ENCODE measurements at regions not wholly inside any gene's neighbourhood (a gene's known extent, or its start where the extent isn't known, plus 50 kb on each side); places are given as distances from the start of the nearest gene placed in this dataset.
"Not testable (repeated sequence)": the region's sequence is repeated elsewhere in the genome, so short reads cannot be mapped to it uniquely, and the experiment has no call there.

DNA sequence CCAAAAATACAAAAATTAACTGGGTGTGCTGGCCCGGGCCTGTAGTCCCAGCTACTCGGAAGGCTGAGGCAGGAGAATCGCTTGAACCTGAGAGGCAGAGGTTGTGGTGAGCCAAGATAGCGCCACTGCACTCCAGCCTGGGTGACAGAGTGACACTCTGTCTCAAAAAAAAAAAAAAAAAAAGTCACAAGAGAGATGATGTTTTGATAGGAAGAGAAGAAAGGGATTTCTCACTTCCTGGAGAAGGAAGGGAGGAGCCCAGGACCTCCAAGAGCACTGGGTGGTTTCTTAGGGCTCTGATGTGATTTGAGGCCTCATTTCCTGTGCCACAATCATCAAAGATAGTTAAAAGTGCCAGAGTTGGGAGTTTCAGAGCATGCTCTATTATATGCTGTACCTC, 1048.3 kb downstream of the BCL11B start:
- DNase-seq = not testable (repeated sequence)

DNA sequence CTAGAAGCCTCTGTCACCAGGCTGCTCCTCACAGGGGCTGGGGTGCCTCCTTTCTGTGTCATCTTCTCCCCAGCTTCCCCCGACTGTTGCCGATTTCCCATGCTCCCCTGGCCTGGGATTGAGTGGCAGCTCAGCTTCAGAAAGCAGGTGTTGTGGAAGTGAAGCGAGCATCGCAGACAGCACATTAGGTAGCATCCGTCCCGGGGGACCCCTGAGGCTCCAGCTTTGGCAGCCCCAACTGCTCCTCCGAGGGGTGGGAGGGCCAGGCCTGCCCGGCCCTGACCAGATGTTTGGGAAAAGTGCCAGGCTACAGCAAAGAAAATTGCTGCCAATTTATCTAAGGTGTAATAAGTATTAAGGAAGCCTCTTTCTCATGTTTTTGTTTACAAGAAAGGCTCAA, 1045.6 kb downstream of the BCL11B start:
- peak; percentile 41 for DNase-seq

DNA sequence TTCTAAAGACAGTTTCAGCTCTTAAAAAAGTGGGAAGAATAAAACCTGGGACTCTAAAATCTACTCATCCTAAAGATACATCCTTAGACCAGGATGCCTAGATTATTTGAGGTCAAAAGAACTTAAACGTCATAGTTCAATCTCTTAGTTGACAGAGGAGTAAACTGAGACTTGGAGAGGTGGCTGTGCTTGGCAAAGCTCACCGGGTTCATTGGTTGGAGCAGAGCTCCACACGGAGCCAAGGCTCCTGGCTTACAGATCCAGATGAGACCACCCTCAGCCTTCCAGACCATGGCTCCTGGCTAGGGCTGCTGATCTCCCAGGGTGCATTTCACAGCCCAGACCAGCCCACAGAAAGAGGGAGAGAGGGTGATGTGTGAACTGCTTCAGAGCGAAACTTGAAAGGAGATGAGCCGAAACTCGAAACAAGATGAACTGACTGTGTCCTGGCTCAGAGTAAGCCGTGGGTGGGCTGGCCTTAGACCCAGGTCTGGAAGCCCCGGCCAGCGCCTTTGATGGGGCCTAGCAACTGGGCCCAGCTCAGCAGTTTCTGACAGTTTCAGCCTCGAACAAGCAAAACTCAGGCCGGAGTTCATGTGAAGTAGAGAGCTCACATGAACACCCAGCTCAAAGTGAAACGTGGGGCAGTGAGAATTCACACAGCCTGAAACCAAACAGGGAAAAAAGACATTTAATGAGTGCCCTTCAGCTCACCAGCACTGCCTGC, 1044.8 kb downstream of the BCL11B start:
- no peak for DNase-seq

DNA sequence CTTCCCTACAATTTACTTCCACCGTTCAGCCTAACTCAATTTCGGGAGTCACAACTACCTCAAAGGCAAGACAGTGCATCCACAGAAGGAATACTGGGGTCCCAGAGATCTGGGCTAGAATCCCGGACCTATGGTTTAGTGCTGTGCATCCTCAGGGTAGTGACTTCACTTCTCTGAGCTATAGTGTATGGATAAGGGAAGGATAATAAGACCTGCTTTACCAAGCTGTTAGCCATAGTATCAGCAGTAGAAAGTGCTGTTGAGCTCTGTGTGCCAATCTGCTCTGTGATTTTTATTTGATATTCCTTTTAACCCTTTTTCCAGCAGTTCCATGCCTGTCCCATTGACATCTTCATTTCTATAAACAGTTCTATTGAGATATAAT, 1044.3 kb downstream of the BCL11B start:
- no peak for DNase-seq

- DNase-seq = no peak
These were observed 1042.2 kb downstream of the BCL11B start for GRCh38 chr14:98229656-98230366.

DNA sequence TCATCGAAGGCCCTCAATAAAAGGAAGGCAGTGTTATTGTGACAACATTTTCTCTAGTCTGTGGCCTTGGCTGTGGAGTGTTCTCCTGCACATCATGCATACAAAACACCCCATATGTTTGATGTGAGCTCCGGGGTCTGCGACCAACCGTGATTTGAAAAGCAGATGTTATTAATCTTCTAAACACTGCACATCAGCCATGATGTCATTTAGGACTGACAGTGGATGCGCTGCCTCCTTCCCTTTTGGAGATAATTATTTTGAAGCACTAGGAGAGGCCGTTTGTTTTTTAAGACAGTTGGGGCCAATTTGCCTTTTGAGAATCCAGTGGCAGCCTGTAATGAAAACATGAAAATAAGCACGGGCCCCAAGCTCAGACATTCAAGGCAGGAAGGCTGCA, 1041.6 kb downstream of the BCL11B start:
- no peak for DNase-seq

DNA sequence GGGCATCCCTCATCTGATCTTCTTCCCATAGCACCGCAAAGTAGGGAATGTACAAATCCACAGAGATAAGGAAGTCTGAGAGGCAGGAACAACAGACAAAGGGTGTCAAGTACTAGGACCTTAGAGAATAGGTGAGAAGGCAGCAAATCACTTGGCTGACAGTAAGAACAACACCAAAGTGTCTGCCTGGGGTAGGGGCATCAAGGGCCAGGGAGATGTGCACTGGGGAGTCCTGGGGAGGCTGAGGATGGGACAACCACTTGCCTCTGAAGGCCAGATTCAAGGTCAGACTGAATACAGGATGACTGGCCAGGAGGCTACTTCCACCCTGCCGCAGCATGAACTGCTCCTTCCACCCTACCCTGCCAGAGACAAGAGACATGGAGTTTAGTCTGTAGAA, 1040.8 kb downstream of the BCL11B start:
- no peak for DNase-seq

GRCh38 chr14:98233656-98234055, 1038.3 kb downstream of the BCL11B start:
- DNase-seq = no peak

- no peak for DNase-seq
These were observed 1037.8 kb downstream of the BCL11B start for GRCh38 chr14:98234208-98234607.

DNA sequence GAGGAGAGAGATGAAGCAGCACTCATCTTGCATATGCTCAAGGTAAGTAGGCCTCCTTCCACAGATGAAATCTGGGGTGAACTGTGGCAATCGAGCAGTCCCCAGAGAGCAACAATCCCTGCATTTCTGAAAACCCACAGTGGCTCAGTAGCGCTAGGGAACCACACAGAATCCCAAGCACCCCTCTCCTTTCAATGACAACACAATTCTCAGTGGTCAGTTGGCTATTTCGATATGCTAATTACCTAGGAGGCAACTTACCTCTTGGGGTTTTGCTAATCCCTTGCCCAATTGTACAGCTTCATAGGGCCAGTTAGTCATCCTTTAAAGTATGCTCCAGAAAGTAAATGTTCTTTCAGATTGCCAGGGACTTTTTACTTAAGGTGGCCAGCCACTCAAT, 1035.7 kb downstream of the BCL11B start:
- DNase-seq = no peak

DNA sequence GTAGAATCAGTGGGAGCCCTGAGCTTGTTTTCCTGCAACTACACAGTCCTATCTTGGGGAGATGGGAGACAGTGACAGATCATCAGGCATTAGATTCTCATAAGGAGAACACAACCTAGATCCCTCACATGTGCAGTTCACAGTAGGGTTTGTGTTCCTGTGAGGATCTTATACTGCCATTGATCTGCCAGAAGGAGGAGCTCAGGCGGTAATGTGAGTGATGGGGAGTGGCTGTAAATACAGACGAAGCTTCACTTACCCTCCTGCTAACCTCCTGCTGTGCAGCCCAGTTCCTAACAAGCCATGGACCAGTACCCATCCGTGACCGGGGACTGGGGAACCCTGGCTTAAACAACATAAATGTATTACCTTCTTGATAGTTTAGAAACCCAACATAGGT, 1034.1 kb downstream of the BCL11B start:
- no peak for DNase-seq

DNA sequence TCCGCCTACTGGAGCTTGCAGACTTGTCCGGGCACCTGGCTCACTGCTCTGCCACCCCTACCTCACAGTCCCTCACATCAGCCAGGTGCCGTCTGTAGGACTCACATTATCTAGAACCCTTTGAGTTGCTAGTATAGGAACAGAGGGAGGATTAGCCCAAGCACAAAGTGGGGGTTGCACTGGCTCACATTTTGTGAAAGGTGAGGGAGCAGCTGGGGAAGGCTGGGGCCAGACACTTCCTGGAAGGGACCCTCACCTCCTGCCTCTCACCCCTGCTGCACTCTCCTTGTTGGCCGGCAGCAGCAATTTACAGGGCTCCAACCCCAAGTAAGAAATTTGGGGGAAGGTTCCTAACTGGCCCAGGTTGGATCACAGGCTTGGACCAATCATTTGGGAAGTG, 1031.6 kb downstream of the BCL11B start:
- no peak for DNase-seq

- DNase-seq = no peak
These were observed 1029.1 kb downstream of the BCL11B start for GRCh38 chr14:98242903-98243302.

- DNase-seq = no peak
These were observed 1028.7 kb downstream of the BCL11B start for GRCh38 chr14:98243332-98243731.

DNA sequence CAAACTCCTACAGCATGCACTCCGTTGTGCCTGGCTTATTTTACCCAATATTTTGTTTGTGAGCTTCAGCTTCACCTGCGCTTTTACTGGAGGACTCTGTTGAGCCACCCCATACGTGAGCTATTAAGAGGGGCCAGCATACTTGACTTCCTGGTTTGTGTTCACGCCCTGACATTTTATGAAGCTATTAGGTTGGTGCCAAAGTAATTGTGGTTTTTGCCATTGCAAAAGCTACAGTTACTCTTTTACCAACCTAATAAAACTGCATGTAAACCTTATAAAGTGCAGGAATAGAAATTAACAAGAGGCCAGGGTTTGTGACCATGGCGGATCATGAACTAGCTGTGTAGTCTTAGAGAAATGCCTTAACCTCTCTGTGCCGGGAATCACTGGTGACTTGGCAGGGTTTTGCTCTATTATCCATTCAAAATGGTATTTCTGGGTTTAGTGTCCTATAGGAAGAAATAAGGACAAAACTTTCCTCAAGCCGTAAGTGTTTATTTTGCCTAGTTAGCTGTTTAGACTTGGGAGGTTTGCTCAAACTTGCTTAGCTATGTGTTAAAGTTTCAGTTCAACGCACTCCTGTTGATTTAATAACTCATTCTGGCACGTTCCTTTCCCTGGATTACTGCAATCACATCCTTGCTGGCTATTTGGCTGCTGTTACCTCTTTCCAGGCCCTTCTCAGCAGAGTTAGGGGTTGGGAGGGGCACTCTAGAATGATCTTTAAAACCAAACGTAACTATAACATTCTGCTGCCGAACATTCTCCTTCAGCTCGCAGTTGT, 1027.6 kb downstream of the BCL11B start:
- no peak for DNase-seq

- no peak for DNase-seq
These were observed 1026.9 kb downstream of the BCL11B start for GRCh38 chr14:98244966-98245569.

DNA sequence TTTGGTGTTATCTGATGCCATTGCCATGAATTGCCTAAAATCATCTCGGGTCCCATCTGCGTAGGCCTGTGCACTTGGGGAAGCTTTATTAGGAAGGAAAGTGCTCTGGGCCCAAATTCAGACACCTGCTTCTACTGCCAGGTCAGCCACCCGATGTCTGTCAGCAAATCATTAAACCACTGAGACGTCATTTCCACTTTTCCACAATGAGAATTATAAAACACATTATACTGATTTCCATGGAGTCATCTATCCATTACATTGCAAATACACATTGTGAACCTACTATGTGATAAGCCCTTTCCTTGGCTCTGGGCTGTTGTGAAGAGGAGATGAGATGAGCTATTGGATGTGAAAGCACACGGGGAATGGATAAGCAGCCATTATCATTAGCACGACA, 1022.9 kb downstream of the BCL11B start:
- no peak for DNase-seq

DNA sequence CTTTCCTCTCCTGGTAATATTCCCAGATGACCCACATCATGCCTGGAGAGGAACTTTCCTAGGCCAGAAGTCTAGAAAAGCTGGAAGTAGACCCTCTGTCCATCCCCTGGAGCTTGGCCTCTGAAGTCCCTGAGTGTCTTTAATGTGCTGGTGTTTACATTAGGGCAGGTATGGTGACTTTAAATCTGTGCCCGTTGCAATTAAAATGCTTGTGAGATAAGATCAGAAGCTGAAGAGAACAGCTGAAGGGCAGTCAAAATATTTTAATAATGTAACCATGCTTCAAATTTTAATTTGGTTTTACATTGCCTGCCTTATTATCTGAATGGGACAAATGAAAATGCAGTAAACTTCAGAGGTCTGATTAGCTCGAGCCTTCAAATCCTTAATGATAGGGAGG, 1022.5 kb downstream of the BCL11B start:
- no peak for DNase-seq

DNA sequence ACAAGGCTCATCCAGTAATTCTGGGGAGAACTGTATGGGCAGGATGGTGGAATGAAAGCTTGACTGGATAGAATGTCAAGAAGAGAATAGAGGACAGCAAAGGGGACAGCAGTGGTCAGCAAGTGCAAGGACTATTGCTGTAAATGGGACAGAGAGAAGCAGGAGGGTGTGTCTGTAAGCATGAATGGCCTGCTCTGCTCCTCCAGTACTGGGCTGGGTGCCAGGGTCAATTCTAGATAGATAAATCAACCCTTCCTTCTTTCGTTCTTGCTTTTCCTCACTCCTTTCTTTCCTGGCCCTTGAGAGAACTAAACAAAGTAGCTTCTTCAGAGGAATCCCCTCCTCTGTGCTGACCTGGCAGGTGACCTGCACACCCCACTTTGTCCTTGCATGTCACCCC, 1019.2 kb downstream of the BCL11B start:
- DNase-seq = no peak

- DNase-seq = no peak
These were observed 1012.1 kb downstream of the BCL11B start for GRCh38 chr14:98259881-98260280.

- no peak for DNase-seq
These were observed 1009.4 kb downstream of the BCL11B start for GRCh38 chr14:98262566-98262965.

- no peak for DNase-seq
These were observed 1002.5 kb downstream of the BCL11B start for GRCh38 chr14:98269533-98269932.

- DNase-seq = no peak
These were observed 1001.8 kb downstream of the BCL11B start for GRCh38 chr14:98270201-98270600.

GRCh38 chr14:98274596-98274995, 997.4 kb downstream of the BCL11B start:
- no peak for DNase-seq

All from right hindlimb (tissue), 1 donor.